ENCODE measurements at regions not wholly inside any gene's neighbourhood (a gene's known extent, or its start where the extent isn't known, plus 50 kb on each side); places are given as distances from the start of the nearest gene placed in this dataset.

DNA sequence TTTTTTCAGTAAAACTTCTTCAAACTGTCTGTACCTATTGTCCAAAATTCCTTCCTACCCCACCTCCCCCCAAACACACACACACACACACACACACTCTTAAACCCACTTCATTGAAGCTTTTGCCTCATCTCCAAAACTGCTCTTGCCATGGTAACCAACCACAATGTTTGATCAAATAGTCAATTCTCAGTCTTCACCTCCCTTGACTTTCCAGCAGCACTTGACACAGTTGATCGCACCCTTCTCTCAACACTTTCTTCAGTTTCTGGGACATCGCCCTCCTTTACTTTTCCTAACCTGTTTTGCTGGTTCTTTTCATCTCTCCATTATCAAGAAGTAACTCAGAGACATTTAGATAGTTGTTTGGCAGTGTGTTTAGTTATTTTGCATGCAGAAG, 71.5 kb upstream of the COL21A1 start:
- CTCF ChIA-PET (ENCODE audit: low intra/inter-chr PET ratio, low total read pairs) = no interaction called here
- no TSS peak for BruUV-seq (replicated peaks)

More for the DNA sequence above, 71.5 kb upstream of the COL21A1 start:
- no peaks in the 10 kb centered on the region for H3K79me2 ChIP-seq (ENCODE audit: insufficient read depth, low read length)
- in situ Hi-C loops (cut with HindIII; ENCODE audit: extremely low pct_ligation_motif_present, low pct_unique_long_range_greater_than_20kb) = no loop called here
- no peak overlapping the region for H3K9ac ChIP-seq (ENCODE audit: insufficient read depth, low read depth, low read length)
- no peaks in the 10 kb centered on the region for H4K20me1 ChIP-seq (ENCODE audit: insufficient read depth, low read length)
- no peak overlapping the region for H3K4me2 ChIP-seq (ENCODE audit: low read depth, low read length)
- no peaks in the 10 kb centered on the region for H3K4me1 ChIP-seq (ENCODE audit: insufficient read depth, low read length)
- TF ChIP-seq NCOR1 (IDR thresholded peaks at IDR 0.05; ENCODE audit: borderline replicate concordance, low read length) (no peak), ZNF263 (CRISPR knock-in tag; IDR thresholded peaks at IDR 0.05) (no peak), RAD21 (CRISPR knock-in tag; IDR thresholded peaks at IDR 0.05) (no peak), POLR2G (IDR thresholded peaks at IDR 0.05; ENCODE audit: low read depth, low read length) (no peak), RFX1 (IDR thresholded peaks at IDR 0.05) (no peak), SUZ12 (IDR thresholded peaks at IDR 0.05; ENCODE audit: low read depth, low read length) (no peak), ZNF761 (CRISPR knock-in tag; conservative IDR thresholded peaks at IDR 0.05) (no peak), DNMT3B (CRISPR knock-in tag; conservative IDR thresholded peaks at IDR 0.05) (no peak), CBX1 (IDR thresholded peaks at IDR 0.05; ENCODE audit: low read depth) (no peak), ZNF296 (CRISPR knock-in tag; conservative IDR thresholded peaks at IDR 0.05) (no peak), PHF21A (CRISPR knock-in tag; IDR thresholded peaks at IDR 0.05) (no peak), ARNTL (CRISPR knock-in tag; IDR thresholded peaks at IDR 0.05) (no peak), BRCA1 (CRISPR knock-in tag; IDR thresholded peaks at IDR 0.05) (no peak), ZMYM3 (CRISPR knock-in tag; IDR thresholded peaks at IDR 0.05) (no peak)
- TF ChIP-seq, protein P1, sequence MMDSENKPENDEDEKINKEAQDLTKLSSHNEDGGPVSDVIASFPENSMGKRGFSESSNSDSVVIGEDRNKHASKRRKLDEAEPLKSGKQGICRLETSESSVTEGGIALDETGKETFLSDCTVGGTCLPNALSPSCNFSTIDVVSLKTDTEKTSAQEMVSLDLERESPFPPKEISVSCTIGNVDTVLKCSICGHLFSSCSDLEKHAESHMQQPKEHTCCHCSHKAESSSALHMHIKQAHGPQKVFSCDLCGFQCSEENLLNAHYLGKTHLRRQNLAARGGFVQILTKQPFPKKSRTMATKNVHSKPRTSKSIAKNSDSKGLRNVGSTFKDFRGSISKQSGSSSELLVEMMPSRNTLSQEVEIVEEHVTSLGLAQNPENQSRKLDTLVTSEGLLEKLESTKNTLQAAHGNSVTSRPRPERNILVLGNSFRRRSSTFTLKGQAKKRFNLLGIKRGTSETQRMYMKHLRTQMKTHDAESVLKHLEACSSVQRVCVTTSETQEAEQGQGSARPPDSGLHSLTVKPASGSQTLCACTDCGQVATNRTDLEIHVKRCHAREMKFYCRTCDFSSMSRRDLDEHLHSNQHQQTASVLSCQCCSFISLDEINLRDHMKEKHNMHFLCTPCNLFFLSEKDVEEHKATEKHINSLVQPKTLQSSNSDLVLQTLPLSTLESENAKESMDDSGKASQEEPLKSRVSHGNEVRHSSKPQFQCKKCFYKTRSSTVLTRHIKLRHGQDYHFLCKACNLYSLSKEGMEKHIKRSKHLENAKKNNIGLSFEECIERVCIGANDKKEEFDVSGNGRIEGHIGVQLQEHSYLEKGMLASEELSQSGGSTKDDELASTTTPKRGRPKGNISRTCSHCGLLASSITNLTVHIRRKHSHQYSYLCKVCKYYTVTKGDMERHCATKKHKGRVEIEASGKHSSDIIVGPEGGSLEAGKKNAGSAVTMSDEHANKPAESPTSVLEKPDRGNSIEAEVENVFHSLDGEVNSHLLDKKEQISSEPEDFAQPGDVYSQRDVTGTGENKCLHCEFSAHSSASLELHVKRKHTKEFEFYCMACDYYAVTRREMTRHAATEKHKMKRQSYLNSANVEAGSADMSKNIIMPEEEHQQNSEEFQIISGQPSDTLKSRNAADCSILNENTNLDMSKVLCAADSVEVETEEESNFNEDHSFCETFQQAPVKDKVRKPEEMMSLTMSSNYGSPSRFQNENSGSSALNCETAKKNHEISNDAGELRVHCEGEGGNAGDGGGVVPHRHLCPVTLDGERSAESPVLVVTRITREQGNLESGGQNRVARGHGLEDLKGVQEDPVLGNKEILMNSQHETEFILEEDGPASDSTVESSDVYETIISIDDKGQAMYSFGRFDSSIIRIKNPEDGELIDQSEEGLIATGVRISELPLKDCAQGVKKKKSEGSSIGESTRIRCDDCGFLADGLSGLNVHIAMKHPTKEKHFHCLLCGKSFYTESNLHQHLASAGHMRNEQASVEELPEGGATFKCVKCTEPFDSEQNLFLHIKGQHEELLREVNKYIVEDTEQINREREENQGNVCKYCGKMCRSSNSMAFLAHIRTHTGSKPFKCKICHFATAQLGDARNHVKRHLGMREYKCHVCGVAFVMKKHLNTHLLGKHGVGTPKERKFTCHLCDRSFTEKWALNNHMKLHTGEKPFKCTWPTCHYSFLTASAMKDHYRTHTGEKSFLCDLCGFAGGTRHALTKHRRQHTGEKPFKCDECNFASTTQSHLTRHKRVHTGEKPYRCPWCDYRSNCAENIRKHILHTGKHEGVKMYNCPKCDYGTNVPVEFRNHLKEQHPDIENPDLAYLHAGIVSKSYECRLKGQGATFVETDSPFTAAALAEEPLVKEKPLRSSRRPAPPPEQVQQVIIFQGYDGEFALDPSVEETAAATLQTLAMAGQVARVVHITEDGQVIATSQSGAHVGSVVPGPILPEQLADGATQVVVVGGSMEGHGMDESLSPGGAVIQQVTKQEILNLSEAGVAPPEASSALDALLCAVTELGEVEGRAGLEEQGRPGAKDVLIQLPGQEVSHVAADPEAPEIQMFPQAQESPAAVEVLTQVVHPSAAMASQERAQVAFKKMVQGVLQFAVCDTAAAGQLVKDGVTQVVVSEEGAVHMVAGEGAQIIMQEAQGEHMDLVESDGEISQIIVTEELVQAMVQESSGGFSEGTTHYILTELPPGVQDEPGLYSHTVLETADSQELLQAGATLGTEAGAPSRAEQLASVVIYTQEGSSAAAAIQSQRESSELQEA (CRISPR knock-in tag; IDR thresholded peaks at IDR 0.05; ENCODE audit: not compliant biosample characterization) = no peak
- 16% methylated on average over 2 of the region's 2 CpGs for WGBS (ENCODE audit: low lambda C conversion rate)
- no peaks in the 10 kb centered on the region for H3K27me3 ChIP-seq (ENCODE audit: control insufficient read depth in 1 of 2, insufficient read depth in 2 of 2, low read length in 2 of 2)
- POLR2A ChIA-PET = no interaction called here
- FAIRE-seq (no peak), ATAC-seq (no peak), DNase-seq (ENCODE audit: low spot score) (no peak)
- no peak overlapping the region for H3K4me3 ChIP-seq (replicated peaks in 1 of 3; ENCODE audit: insufficient read depth in 1 of 3, low read depth in 2 of 3, low read length in 3 of 3)
- H3K36me3 ChIP-seq (replicated peaks in 1 of 2; ENCODE audit: control insufficient read depth in 1 of 2, insufficient read depth in 2 of 2, low read length in 2 of 2) = no peaks in the 10 kb centered on the region
- intact Hi-C loops (cut with micrococcal nuclease; ENCODE audit: unreplicated experiment) = loop anchor here (10.0 kb wide), 1 partner anchor 376 kb away; no protein-coding TSS in a partner anchor
- no peaks in the 10 kb centered on the region for H3K9me3 ChIP-seq (ENCODE audit: low read length)
- H2AFZ ChIP-seq (ENCODE audit: low read length) = no peak overlapping the region
- no peak overlapping the region for H3K27ac ChIP-seq (ENCODE audit: extremely low read length, insufficient read depth, low read length)

All from HepG2 (cell line).